HG03159 (cell line): ENCODE measurements at regions not wholly inside any gene's neighbourhood (a gene's known extent, or its start where the extent isn't known, plus 50 kb on each side); places are given as distances from the start of the nearest gene placed in this dataset.
A peak's percentile ranks its signal among the peaks of the same experiment; 100 is the strongest.
"Not testable (repeated sequence)": the region's sequence is repeated elsewhere in the genome, so short reads cannot be mapped to it uniquely, and the experiment has no call there.

ENCODE experiments used
- ATAC-seq: cut with Tn5 transposase; IDR thresholded peaks from one replicate; pipeline ENCODE4 v1.9.1; 2021; ENCODE audit warnings: mild to moderate bottlenecking, moderate library complexity; ENCODE audit not compliant: unreplicated experiment

DNA sequence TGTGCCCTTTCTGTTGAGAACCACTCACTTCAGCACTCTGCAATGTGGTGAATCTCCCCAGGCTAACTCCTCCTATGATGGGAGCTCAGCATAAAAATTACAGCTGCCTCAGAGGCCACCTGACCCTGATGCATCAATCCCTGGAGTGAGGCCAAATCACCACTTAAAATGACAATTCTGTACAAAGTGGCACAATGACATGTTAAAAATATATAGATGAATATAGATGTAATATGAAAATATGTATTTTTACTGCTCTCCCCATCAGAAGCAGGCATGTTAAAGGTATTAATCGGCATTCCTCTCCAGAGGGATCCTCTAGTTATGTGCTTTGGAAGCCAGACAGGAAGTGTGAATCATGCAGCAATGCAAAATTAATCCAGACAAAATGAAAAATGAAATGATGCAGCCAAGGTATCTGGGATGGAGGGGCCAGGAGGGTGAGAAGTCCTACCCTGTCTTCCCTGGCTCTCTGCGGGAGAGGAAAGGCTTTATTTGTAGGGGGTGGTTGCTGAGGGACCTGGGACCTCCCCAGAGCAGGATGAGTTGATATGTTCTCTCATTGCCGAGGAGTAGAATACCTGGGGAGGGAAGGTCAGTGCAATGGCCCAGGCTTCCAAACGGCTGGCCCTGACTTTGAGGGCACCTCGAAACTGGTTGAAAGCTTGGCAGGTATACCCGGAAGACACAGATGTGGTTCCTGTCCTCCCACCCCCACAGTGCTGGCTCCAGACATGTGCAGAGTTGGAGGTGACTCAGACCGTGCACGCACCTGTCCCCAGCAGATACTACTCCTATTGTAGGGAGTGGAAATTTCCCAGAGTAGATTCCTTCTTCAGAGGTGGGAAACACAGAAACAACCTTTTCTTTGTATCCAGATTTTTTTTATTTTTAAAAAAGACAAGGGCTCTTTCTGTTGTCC lies 347.9 kb upstream of the NCAM1 start:
- ATAC-seq, result no peak

DNA sequence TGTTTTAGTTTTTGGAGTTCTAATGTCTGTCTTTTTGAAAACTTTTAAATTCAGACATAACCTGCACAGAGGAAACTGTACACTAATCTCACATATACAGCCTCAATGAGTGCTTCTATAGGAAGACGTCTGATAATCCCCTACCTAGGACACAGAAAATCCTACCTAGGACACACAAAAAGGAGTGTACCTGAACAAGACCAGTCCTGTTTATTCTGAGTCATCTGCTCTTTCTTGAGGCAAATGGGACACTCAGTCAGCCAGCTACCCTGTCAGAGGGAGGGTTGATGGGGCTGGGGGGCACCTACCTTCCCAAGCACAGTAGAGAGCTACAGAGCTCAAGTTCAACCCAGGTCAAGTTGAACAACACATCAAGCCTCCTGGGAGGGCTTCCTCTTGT lies 346.6 kb upstream of the NCAM1 start:
- ATAC-seq, result no peak

- no peak for ATAC-seq
Measured at GRCh38 chr11:112615238-112615637, 346.0 kb upstream of the NCAM1 start.

DNA sequence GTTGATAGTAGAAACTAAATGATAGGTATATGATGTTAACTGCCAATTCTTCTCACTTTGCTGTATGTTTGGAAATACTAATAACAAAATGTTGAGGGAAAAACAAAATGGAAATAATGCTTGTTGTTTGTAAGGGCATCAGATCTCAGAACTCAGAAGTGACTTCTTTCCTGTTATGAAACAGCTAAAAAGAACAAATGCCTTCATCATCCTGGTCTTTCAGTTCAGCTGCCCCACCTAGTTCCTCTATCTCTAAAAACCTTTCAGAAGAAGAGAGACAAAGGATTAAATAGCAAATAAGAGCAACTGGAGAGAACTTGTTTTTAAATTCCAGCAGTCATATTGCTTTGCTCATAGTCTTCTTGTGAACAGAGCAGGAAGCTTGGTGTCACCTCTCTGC lies 345.3 kb upstream of the NCAM1 start:
- no peak for ATAC-seq

DNA sequence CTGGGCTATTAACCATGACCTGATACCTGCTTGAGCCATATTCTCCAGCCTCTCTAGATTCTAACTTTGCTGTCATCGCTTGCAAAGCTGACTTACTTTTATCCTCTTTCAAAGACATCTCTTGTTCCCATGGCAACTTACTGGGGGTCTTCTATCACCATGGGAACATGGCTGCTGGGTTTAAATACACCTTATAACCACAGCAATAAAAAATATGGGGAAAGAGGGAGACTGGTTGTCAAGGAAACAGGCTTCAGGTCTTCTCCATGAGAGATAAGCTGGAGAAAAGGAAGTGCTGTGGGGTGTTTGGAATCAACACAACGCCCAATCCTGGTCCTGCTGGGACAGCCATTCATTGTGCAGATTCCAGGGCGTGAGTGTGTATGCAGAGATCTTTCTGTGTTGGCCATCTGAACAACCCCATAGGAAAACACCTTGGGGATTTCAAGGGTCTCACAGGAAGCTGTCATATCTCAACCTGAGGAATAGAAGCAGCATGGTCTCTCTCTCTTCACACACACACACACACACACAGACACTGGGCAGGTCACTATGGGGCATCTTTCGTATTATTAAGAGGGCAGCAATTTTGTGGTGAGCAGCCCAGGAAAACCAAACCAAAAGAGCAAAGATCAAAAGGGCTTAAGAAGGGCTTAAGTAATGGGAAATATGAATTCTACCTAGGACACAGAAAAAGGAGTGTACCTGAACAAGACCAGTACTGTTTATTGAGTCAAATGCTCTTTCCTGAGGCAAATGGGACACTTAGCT lies 344.7 kb upstream of the NCAM1 start:
- no peak for ATAC-seq

- ATAC-seq, result no peak
Measured at GRCh38 chr11:112617098-112617425, 344.2 kb upstream of the NCAM1 start.

GRCh38 chr11:112617977-112618826 lies 343.0 kb upstream of the NCAM1 start:
- no peak for ATAC-seq

- ATAC-seq, result no peak
Measured at GRCh38 chr11:112619106-112619505, 342.1 kb upstream of the NCAM1 start.

- ATAC-seq, result no peak
Measured at GRCh38 chr11:112620621-112621394, 340.4 kb upstream of the NCAM1 start.

DNA sequence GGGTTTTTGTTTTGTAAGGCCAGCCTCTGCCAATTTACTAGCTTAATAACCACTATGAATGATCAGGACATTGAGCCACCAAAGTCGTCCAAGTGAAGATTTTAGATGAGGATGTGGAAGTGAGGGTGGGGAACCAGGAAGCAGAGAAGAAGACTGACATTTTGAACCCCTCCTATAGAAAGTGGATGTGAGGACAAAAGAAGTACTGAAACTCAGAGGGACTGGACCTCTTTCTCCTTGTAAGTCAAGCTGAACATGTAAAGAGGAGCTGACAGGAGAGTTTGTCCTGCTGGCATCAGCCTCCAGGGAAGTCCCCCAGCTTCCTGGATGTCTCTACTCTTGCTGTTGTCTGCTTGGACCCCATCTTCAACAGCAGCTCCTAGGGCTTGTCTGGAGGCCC lies 338.2 kb upstream of the NCAM1 start:
- no peak for ATAC-seq

DNA sequence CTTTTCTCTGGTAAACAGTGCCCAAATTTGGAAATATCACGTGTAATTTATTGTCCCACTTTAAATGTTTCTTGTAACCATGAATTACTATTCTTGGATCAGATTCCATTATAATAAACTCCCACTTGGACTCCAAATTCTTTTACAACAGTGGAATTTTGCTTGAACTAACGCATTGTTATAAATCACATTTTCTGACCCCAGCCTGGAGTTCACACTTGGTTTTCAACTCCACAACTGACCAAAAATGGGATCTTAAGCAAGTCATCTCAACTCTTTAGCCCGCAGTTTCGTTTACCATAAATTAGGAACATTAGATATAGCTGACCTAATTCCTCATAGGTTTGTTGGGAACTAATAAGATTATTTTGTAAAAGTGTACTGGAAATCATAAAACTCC lies 336.8 kb upstream of the NCAM1 start:
- no peak for ATAC-seq

DNA sequence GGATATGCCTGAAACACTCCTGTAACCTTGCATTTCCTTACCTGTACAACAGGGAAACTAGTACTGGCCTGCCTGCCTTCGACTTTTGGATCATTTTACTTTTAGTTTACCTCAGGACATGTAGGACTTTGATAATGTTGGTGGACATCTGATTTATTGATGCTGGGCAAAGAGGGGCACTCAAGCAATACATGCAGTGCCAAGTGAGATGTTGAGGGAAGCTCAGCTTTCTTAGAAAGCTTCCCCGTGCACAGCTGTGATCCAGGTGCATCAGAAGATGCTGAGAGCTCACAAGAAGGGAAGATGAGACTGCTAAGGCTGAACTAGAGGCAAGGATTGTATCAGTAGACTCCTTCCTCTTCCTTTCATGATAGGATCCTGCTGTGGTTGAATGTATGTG lies 336.2 kb upstream of the NCAM1 start:
- ATAC-seq, result not testable (repeated sequence)

DNA sequence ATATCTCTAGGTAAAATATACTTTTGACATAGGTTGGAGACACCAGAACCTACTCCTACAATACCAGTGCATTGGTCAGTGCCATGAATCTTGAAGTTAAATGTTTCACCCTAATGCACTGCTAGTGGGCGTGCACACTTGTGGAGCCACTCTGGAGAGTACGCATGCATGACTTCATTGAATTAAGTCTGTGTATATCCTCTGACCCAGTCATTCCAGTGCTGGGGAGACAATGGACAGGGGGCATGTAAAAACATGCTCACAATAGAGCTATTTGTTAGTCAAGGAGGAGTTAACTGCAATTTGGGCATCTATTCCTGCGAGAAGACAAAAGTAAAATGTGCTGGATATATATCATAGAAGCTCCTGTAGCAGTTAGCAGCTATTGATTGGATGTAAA lies 335.4 kb upstream of the NCAM1 start:
- no peak for ATAC-seq

DNA sequence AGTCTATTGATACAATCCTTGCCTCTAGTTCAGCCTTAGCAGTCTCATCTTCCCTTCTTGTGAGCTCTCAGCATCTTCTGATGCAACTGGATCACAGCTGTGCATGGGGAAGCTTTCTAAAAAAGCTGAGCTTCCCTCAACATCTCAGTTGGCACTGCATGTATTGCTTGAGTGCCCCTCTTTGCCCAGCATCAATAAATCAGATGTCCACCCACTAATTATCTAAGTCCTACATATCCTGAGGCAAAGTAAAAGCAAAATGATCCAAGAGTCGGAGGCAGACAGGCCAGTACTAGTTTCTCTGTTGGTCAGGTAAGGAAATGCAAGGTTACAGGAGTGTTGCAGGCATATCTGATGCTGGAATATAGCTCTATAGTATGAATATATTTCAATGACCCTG lies 334.5 kb upstream of the NCAM1 start:
- no peak for ATAC-seq

DNA sequence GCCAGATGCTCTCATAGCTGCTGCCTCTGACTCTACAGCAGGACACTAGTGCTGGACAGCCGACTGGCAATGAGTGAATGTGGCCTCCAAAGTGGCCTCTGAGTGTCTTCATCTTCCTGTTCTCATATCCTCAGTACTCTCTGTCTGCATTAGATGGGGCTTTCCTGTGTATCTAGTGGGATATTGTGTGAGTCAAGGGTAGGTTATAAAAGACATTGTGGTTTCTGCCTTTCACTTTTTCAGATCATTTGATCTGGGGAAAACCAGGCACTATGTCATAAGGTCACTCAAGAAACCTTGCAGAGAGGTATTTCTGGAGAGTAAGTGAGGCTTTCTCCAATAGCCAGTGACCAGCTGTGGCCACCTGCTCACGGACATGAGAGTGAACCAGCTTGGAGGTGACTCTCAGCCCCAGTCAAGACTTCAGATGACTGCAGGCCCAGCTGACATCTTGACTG lies 333.6 kb upstream of the NCAM1 start:
- peak; percentile 61 for ATAC-seq

- ATAC-seq, result no peak
Measured at GRCh38 chr11:112628676-112629075, 332.5 kb upstream of the NCAM1 start.

GRCh38 chr11:112630496-112630895 lies 330.7 kb upstream of the NCAM1 start:
- no peak for ATAC-seq

GRCh38 chr11:112631333-112631732 lies 329.9 kb upstream of the NCAM1 start:
- no peak for ATAC-seq

GRCh38 chr11:112632866-112633505 lies 328.2 kb upstream of the NCAM1 start:
- ATAC-seq, result no peak

DNA sequence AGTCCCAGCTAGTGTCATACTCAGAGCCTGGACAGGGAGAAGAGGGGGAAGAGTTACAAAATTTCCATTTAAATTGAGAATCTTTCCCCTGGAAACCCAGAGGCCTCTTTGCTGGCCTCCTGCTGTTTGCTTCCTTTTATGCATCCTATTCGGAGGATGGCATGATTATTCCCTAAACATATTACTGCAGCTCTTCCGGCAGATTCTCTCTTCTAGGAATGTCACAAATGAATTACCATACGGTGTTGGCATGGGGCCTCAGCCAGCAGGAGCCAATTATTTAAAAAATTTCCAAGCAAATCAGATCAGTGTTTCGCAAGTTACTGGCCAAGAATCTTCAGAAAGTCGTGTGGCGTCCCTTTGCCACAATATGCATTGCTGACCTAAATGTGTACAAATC lies 326.7 kb upstream of the NCAM1 start:
- ATAC-seq, result no peak
